Neural cell (in vitro differentiated cells): ENCODE measurements at regions not wholly inside any gene's neighbourhood (a gene's known extent, or its start where the extent isn't known, plus 50 kb on each side); places are given as distances from the start of the nearest gene placed in this dataset.

Experiments
- H2AFZ ChIP-seq: fragments of 200-600, 300-800 bp; sonication (generic), shearing (Covaris generic); 2 replicates; pipeline ENCODE4 v1.6.0; 2014; ENCODE audit warnings: low read depth, mild to moderate bottlenecking, antibody characterized with exemption, low read length, moderate library complexity
- H3F3A ChIP-seq: fragments of 200-600 bp; shearing (Covaris generic); 2 replicates; pipeline ENCODE4 v1.6.1; 2016; ENCODE audit warnings: mild to moderate bottlenecking, moderate library complexity, mixed read lengths, antibody characterized with exemption, low read length; ENCODE audit not compliant: insufficient read depth, poor library complexity, severe bottlenecking
- H3K27ac ChIP-seq: fragments of 200-600, 300-800 bp; sonication (generic), shearing (Covaris generic); 2 replicates; pipeline ENCODE4 v1.5.1; 2014; ENCODE audit warnings: mild to moderate bottlenecking, low read length, moderate library complexity
- H3K27me3 ChIP-seq: fragments of 300-800, 200-600 bp; sonication (generic), shearing (Covaris generic); 2 replicates; pipeline ENCODE4 v1.6.0; 2014; ENCODE audit warnings: mild to moderate bottlenecking, low read depth, low read length, moderate library complexity; ENCODE audit not compliant: insufficient read depth
- H3K36me3 ChIP-seq: fragments of 300-800, 200-600 bp; sonication (generic), shearing (Covaris generic); 2 replicates; pipeline ENCODE4 v1.5.1; 2014; ENCODE audit warnings: mild to moderate bottlenecking, antibody characterized with exemption, low read length, moderate library complexity; ENCODE audit not compliant: insufficient read depth
- H3K4me2 ChIP-seq: fragments of 300-800, 200-600 bp; sonication (generic), shearing (Covaris generic); 2 replicates; pipeline ENCODE4 v1.6.0; 2014; ENCODE audit warnings: mild to moderate bottlenecking, low read length
- H3K4me3 ChIP-seq: fragments of 300-800, 200-600 bp; sonication (generic), shearing (Covaris generic); 2 replicates; pipeline ENCODE4 v1.5.1; 2014; ENCODE audit warnings: mild to moderate bottlenecking, low read length, moderate library complexity
- H3K79me2 ChIP-seq: fragments of 200-600 bp; shearing (Covaris generic); replicated peaks from 2 replicates; pipeline ENCODE4 v1.6.0; 2014; ENCODE audit warnings: mild to moderate bottlenecking, low read length, moderate library complexity; ENCODE audit not compliant: insufficient read depth
- H3K9ac ChIP-seq: fragments of 300-800, 200-600 bp; sonication (generic), shearing (Covaris generic); 2 replicates; pipeline ENCODE4 v1.6.1; 2016; ENCODE audit warnings: mild to moderate bottlenecking, low read length, mixed read lengths
- H3K9me2 ChIP-seq: fragments of 200-600 bp; shearing (Covaris generic); 2 replicates; pipeline ENCODE4 v1.6.1; 2016; ENCODE audit warnings: mild to moderate bottlenecking, low read length, mixed read lengths; ENCODE audit not compliant: insufficient read depth
- H3K9me3 ChIP-seq: fragments of 200-600, 300-800 bp; sonication (generic), shearing (Covaris generic); 2 replicates; pipeline ENCODE4 v1.6.1; 2016; ENCODE audit warnings: mild to moderate bottlenecking, mixed run types, low read length, moderate library complexity, mixed read lengths
- H4K20me1 ChIP-seq: fragments of 200-600 bp; shearing (Covaris generic); 2 replicates; pipeline ENCODE4 v1.6.1; 2016; ENCODE audit warnings: mild to moderate bottlenecking, mixed run types; ENCODE audit not compliant: insufficient read depth
- EP300 ChIP-seq: fragments of 450-650 bp; conservative IDR thresholded peaks from 2 replicates; pipeline ENCODE4 v1.6.1; 2014; ENCODE audit warnings: antibody characterized with exemption, mild to moderate bottlenecking, moderate library complexity; ENCODE audit not compliant: poor library complexity, severe bottlenecking
- EZH2 ChIP-seq: fragments of 200-600, 300-800 bp; shearing (Covaris generic), sonication (generic); IDR thresholded peaks from 2 replicates; pipeline ENCODE4 v1.6.1; 2014; ENCODE audit warnings: antibody characterized with exemption, low read length, borderline replicate concordance, mild to moderate bottlenecking; ENCODE audit not compliant: insufficient read depth, poor library complexity, severe bottlenecking
- MXI1 ChIP-seq: fragments of 450-650 bp; conservative IDR thresholded peaks from 2 replicates; pipeline ENCODE4 v1.6.1; 2014; ENCODE audit warnings: antibody characterized with exemption, mild to moderate bottlenecking; ENCODE audit not compliant: poor library complexity, severe bottlenecking
- POLR2AphosphoS5 ChIP-seq: IDR thresholded peaks from 2 replicates; pipeline ENCODE4 v1.6.1; 2012
- RAD21 ChIP-seq: fragments of 450-650 bp; conservative IDR thresholded peaks from 2 replicates; pipeline ENCODE4 v1.6.1; 2014; ENCODE audit warnings: antibody characterized with exemption, mild to moderate bottlenecking, moderate library complexity
- SMC3 ChIP-seq: fragments of 450-650 bp; conservative IDR thresholded peaks from 2 replicates; pipeline ENCODE4 v1.6.1; 2014; ENCODE audit warnings: antibody characterized with exemption, mild to moderate bottlenecking, moderate library complexity; ENCODE audit not compliant: poor library complexity
- TAF1 ChIP-seq: IDR thresholded peaks from 2 replicates; pipeline ENCODE4 v1.6.1; 2012; ENCODE audit warnings: low read depth
- TF ChIP-seq, protein P1 (sequence below): fragments of 450-650 bp; IDR thresholded peaks from 2 replicates; pipeline ENCODE4 v1.5.1; 2014; ENCODE audit warnings: antibody characterized with exemption, mild to moderate bottlenecking, moderate library complexity; ENCODE audit not compliant: poor library complexity, severe bottlenecking
- TF ChIP-seq, protein P2 (sequence below): IDR thresholded peaks from 2 replicates; pipeline ENCODE4 v1.6.1; 2012; ENCODE audit warnings: borderline replicate concordance

DNA sequence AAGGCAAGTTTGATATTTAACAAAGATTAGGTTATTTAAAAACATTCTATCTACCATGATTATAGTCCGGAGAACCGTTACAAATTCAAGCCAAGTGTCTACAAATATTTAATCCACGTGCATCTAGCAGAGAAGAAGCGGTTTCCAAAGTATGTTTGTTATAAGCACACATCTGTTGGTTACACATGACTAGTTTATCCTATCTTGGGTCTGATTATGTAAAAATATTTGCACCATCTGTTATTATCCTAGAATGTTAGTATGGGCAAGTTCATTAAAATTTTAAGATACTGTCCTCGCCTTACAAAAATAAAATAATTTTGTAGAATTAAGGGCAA lies 289.2 kb upstream of the VSTM2A start:
- Histone ChIP-seq H3K79me2 (no peaks in the 10 kb centered on the region), H3K4me3 (no peak overlapping the region), H4K20me1 (no peaks in the 10 kb centered on the region), H3K9me2 (no peaks in the 10 kb centered on the region), H3K27ac (no peak overlapping the region), H3K36me3 (no peaks in the 10 kb centered on the region), H2AFZ (no peak overlapping the region), H3K9me3 (no peaks in the 10 kb centered on the region), H3K27me3 (no peaks in the 10 kb centered on the region), H3F3A (no peaks in the 10 kb centered on the region), H3K4me2 (no peak overlapping the region), H3K9ac (no peak overlapping the region)
- TF ChIP-seq, protein P1, sequence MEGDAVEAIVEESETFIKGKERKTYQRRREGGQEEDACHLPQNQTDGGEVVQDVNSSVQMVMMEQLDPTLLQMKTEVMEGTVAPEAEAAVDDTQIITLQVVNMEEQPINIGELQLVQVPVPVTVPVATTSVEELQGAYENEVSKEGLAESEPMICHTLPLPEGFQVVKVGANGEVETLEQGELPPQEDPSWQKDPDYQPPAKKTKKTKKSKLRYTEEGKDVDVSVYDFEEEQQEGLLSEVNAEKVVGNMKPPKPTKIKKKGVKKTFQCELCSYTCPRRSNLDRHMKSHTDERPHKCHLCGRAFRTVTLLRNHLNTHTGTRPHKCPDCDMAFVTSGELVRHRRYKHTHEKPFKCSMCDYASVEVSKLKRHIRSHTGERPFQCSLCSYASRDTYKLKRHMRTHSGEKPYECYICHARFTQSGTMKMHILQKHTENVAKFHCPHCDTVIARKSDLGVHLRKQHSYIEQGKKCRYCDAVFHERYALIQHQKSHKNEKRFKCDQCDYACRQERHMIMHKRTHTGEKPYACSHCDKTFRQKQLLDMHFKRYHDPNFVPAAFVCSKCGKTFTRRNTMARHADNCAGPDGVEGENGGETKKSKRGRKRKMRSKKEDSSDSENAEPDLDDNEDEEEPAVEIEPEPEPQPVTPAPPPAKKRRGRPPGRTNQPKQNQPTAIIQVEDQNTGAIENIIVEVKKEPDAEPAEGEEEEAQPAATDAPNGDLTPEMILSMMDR: no peak
- no peak for TF ChIP-seq RAD21
- TF ChIP-seq EP300: no peak
- TF ChIP-seq, protein P2, sequence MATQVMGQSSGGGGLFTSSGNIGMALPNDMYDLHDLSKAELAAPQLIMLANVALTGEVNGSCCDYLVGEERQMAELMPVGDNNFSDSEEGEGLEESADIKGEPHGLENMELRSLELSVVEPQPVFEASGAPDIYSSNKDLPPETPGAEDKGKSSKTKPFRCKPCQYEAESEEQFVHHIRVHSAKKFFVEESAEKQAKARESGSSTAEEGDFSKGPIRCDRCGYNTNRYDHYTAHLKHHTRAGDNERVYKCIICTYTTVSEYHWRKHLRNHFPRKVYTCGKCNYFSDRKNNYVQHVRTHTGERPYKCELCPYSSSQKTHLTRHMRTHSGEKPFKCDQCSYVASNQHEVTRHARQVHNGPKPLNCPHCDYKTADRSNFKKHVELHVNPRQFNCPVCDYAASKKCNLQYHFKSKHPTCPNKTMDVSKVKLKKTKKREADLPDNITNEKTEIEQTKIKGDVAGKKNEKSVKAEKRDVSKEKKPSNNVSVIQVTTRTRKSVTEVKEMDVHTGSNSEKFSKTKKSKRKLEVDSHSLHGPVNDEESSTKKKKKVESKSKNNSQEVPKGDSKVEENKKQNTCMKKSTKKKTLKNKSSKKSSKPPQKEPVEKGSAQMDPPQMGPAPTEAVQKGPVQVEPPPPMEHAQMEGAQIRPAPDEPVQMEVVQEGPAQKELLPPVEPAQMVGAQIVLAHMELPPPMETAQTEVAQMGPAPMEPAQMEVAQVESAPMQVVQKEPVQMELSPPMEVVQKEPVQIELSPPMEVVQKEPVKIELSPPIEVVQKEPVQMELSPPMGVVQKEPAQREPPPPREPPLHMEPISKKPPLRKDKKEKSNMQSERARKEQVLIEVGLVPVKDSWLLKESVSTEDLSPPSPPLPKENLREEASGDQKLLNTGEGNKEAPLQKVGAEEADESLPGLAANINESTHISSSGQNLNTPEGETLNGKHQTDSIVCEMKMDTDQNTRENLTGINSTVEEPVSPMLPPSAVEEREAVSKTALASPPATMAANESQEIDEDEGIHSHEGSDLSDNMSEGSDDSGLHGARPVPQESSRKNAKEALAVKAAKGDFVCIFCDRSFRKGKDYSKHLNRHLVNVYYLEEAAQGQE: no peak
- TF ChIP-seq SMC3: no peak
- TF ChIP-seq EZH2: no peak
- no peak for TF ChIP-seq MXI1
- TF ChIP-seq TAF1: no peak
- TF ChIP-seq POLR2AphosphoS5: no peak

DNA sequence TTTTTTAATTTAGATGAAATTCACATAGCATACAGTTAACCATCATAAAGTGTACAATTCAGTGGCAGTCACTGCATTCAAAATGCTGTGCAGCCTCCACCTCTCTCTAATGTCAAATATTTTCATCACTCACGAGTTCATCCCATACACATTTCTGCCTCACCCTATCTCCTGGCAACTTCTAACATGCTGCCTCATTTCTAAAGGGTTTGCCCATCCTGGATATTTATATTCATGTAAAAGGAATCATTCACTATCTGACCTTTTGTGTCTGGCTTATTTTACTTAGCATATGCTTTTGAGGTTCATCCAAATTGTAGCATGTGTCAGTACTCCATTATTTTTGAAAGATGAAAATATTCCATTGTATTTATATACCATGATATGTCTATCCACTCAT lies 286.9 kb upstream of the VSTM2A start:
- Histone ChIP-seq H3K9me2 (no peaks in the 10 kb centered on the region), H3K4me2 (no peak overlapping the region), H3F3A (no peaks in the 10 kb centered on the region), H3K4me3 (no peak overlapping the region), H3K9me3 (no peaks in the 10 kb centered on the region), H3K27ac (no peak overlapping the region), H3K36me3 (no peaks in the 10 kb centered on the region), H2AFZ (no peak overlapping the region), H3K27me3 (no peaks in the 10 kb centered on the region), H3K79me2 (no peaks in the 10 kb centered on the region), H4K20me1 (no peaks in the 10 kb centered on the region), H3K9ac (no peak overlapping the region)
- TF ChIP-seq SMC3 (no peak), RAD21 (no peak), EZH2 (no peak), EP300 (no peak), MXI1 (no peak), TAF1 (no peak), POLR2AphosphoS5 (no peak)
- TF ChIP-seq, protein P2: no peak
- TF ChIP-seq, protein P1: no peak
